Vagina (tissue), 2 donors: ENCODE measurements at regions not wholly inside any gene's neighbourhood (a gene's known extent, or its start where the extent isn't known, plus 50 kb on each side); places are given as distances from the start of the nearest gene placed in this dataset.

Experiments used
- POLR2A ChIP-seq, 2 donors: fragments of 450-650 bp; IDR thresholded peaks; one replicate each; pipeline ENCODE4 v1.6.1; 2017; ENCODE audit warnings: antibody characterized with exemption in 2 of 2, mild to moderate bottlenecking in 2 of 2, moderate library complexity in 2 of 2
- POLR2AphosphoS5 ChIP-seq, 2 donors: sonication (generic); formaldehyde crosslinking; IDR thresholded peaks; one replicate each; pipeline ENCODE4 v1.9.0; 2017; ENCODE audit warnings: antibody characterized with exemption in 2 of 2, mild to moderate bottlenecking in 2 of 2, low read depth in 1 of 2; ENCODE audit not compliant: insufficient read depth in 1 of 2
- TF ChIP-seq, protein P1 (sequence below), 3 experiments: fragments of 450-650 bp in 2 of 3; fragments of 200-600 bp in 1 of 3; sonication (generic) in 1 of 3; IDR thresholded peaks; one replicate each; pipeline ENCODE4 v1.5.1; 2017 to 2019; ENCODE audit warnings: antibody characterized with exemption in 3 of 3, mild to moderate bottlenecking in 2 of 3, moderate library complexity in 2 of 3

DNA sequence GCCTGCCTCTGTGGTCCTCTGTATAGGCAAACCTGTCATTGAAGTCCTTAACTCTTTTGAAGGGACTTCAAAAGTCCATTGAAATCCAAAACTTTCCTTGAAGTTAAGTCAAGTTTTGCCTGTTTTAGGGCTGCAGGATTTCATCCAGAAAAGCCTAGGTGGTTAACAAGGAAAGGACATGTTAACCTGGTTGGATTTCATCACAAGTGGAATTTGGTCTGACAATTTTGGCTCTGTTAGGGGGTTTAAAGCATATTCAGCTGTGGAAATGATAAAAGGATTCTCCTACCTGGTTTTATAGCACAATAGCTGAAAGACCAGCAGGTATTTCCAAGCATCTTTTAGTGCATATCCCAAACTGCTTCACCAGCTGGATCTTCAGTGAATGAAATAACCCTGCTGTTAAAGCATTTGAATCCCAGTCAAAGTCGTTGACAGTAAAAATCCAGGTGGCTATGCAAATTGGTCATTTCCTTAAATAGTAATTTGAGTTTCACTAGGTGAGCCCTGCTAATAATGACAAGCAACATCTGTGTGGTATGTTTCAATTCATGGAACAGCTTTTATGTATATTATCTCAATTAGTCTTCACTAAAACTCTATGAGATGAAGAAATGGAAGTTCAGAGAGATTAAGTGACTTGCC, 400.5 kb downstream of the ETNK1 start:
- TF ChIP-seq, protein P1, sequence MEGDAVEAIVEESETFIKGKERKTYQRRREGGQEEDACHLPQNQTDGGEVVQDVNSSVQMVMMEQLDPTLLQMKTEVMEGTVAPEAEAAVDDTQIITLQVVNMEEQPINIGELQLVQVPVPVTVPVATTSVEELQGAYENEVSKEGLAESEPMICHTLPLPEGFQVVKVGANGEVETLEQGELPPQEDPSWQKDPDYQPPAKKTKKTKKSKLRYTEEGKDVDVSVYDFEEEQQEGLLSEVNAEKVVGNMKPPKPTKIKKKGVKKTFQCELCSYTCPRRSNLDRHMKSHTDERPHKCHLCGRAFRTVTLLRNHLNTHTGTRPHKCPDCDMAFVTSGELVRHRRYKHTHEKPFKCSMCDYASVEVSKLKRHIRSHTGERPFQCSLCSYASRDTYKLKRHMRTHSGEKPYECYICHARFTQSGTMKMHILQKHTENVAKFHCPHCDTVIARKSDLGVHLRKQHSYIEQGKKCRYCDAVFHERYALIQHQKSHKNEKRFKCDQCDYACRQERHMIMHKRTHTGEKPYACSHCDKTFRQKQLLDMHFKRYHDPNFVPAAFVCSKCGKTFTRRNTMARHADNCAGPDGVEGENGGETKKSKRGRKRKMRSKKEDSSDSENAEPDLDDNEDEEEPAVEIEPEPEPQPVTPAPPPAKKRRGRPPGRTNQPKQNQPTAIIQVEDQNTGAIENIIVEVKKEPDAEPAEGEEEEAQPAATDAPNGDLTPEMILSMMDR (IDR thresholded peaks at IDR 0.05), result no peak
- TF ChIP-seq POLR2AphosphoS5 (IDR thresholded peaks at IDR 0.05; ENCODE audit: insufficient read depth in 1 of 2, low read depth in 1 of 2), result no peak
- no peak for TF ChIP-seq POLR2A (IDR thresholded peaks at IDR 0.05)
